DMS153 (cell line): ENCODE measurements at regions not wholly inside any gene's neighbourhood (a gene's known extent, or its start where the extent isn't known, plus 50 kb on each side); places are given as distances from the start of the nearest gene placed in this dataset.
A peak's percentile ranks its signal among the peaks of the same experiment; 100 is the strongest.
"Not testable (repeated sequence)": the region's sequence is repeated elsewhere in the genome, so short reads cannot be mapped to it uniquely, and the experiment has no call there.

Experiments used
- DNase-seq: peaks from one replicate; lab custom pipeline; 2025; lab: John Stamatoyannopoulos, UW

GRCh38 chr11:92026664-92027063, 198.0 kb upstream of the FAT3 start:
- DNase-seq = no peak

GRCh38 chr11:92024788-92025187, 199.8 kb upstream of the FAT3 start:
- DNase-seq = no peak

- DNase-seq = no peak
These were observed 202.1 kb upstream of the FAT3 start for GRCh38 chr11:92022499-92022898.

GRCh38 chr11:92018332-92018731, 206.3 kb upstream of the FAT3 start:
- no peak for DNase-seq

GRCh38 chr11:92008249-92008648, 216.4 kb upstream of the FAT3 start:
- DNase-seq = no peak

- DNase-seq = no peak
These were observed 222.1 kb upstream of the FAT3 start for GRCh38 chr11:92002568-92002967.

- peak; percentile 92 for DNase-seq
These were observed 226.1 kb upstream of the FAT3 start for GRCh38 chr11:91998481-91998880.

- peak; percentile 40 for DNase-seq
These were observed 227.4 kb upstream of the FAT3 start for GRCh38 chr11:91997226-91997625.

GRCh38 chr11:91996526-91996925, 228.1 kb upstream of the FAT3 start:
- no peak for DNase-seq

GRCh38 chr11:91988443-91988842, 236.2 kb upstream of the FAT3 start:
- not testable (repeated sequence) for DNase-seq

GRCh38 chr11:91986218-91986617, 238.4 kb upstream of the FAT3 start:
- DNase-seq = no peak

- DNase-seq = no peak
These were observed 240.5 kb upstream of the FAT3 start for GRCh38 chr11:91984033-91984584.

- DNase-seq = no peak
These were observed 242.6 kb upstream of the FAT3 start for GRCh38 chr11:91981995-91982394.

GRCh38 chr11:91979775-91980174, 244.8 kb upstream of the FAT3 start:
- DNase-seq = no peak

- DNase-seq = no peak
These were observed 245.9 kb upstream of the FAT3 start for GRCh38 chr11:91978747-91979146.

- no peak for DNase-seq
These were observed 251.9 kb upstream of the FAT3 start for GRCh38 chr11:91972665-91973266.

- no peak for DNase-seq
These were observed 254.0 kb upstream of the FAT3 start for GRCh38 chr11:91970624-91971023.

- DNase-seq = no peak
These were observed 255.1 kb upstream of the FAT3 start for GRCh38 chr11:91969486-91969885.

GRCh38 chr11:91967691-91968045, 256.9 kb upstream of the FAT3 start:
- no peak for DNase-seq

- no peak for DNase-seq
These were observed 257.5 kb upstream of the FAT3 start for GRCh38 chr11:91967026-91967690.

GRCh38 chr11:91966368-91966767, 258.2 kb upstream of the FAT3 start:
- DNase-seq = no peak

GRCh38 chr11:91960770-91961169, 263.8 kb upstream of the FAT3 start:
- DNase-seq = no peak

GRCh38 chr11:91959411-91959810, 265.2 kb upstream of the FAT3 start:
- no peak for DNase-seq

- no peak for DNase-seq
These were observed 267.9 kb upstream of the FAT3 start for GRCh38 chr11:91956711-91957110.
